Upper lobe of right lung (tissue), 1 donor: ENCODE measurements at regions not wholly inside any gene's neighbourhood (a gene's known extent, or its start where the extent isn't known, plus 50 kb on each side); places are given as distances from the start of the nearest gene placed in this dataset.

Experiments
- ATAC-seq: fragments of 200-7000 bp; cut with Tn5 transposase; one replicate; pipeline ENCODE4 v1.9.1; 2020; ENCODE audit warnings: mild to moderate bottlenecking, moderate library complexity
- DNase-seq: peaks from one replicate; pipeline ENCODE4 v3.0.0-alpha.2; 2020
- H3K27ac ChIP-seq: fragments of 200-600 bp; one replicate; pipeline ENCODE4 v1.8.0; 2022
- H3K27me3 ChIP-seq: fragments of 200-600 bp; one replicate; pipeline ENCODE4 v1.8.0; 2022; ENCODE audit warnings: mild to moderate bottlenecking
- H3K36me3 ChIP-seq: fragments of 200-600 bp; one replicate; pipeline ENCODE4 v1.8.0; 2022
- H3K4me1 ChIP-seq: fragments of 200-600 bp; one replicate; pipeline ENCODE4 v1.8.0; 2022
- H3K4me3 ChIP-seq: fragments of 200-600 bp; one replicate; pipeline ENCODE4 v1.8.0; 2022; ENCODE audit warnings: mild to moderate bottlenecking
- H3K9me3 ChIP-seq: fragments of 200-600 bp; one replicate; pipeline ENCODE4 v1.8.0; 2022
- CTCF ChIP-seq: fragments of 200-600 bp; IDR thresholded peaks from one replicate; pipeline ENCODE4 v1.8.0; 2022; ENCODE audit warnings: antibody characterized with exemption
- intact Hi-C: fragments of 100-400 bp; cut with DNase I; formaldehyde crosslinking; loops from one replicate; pipeline ENCODE4 v1.11.0; 2022
- donor health status: DM: no; HTN: yes; CAD: no; lungs with severe emphysema.

GRCh38 chr3:30502742-30503073, 103.7 kb upstream of the TGFBR2 start:
- no peak for TF ChIP-seq CTCF
- ATAC-seq (no peak), DNase-seq (no peak)
- Histone ChIP-seq H3K36me3 (no peaks in the 10 kb centered on the region), H3K4me1 (no peaks in the 10 kb centered on the region), H3K27ac (no peak overlapping the region), H3K27me3 (no peaks in the 10 kb centered on the region), H3K4me3 (no peak overlapping the region), H3K9me3 (no peaks in the 10 kb centered on the region)
- intact Hi-C loops, result no loop called here

GRCh38 chr3:30503446-30503845, 103.0 kb upstream of the TGFBR2 start:
- no peak for TF ChIP-seq CTCF
- no peaks in the 10 kb centered on the region for H3K9me3 ChIP-seq
- H3K27me3 ChIP-seq, result no peaks in the 10 kb centered on the region
- intact Hi-C loops, result no loop called here
- no peak overlapping the region for H3K27ac ChIP-seq
- DNase-seq (no peak), ATAC-seq (peak; percentile 31)
- no peak overlapping the region for H3K4me3 ChIP-seq
- H3K4me1 ChIP-seq, result no peaks in the 10 kb centered on the region
- no peaks in the 10 kb centered on the region for H3K36me3 ChIP-seq

- H3K27ac ChIP-seq, result no peak overlapping the region
- TF ChIP-seq CTCF, result no peak
- no peak for ATAC-seq
Observed at GRCh38 chr3:30504939-30505338, 101.5 kb upstream of the TGFBR2 start.

GRCh38 chr3:30505866-30506520, 100.4 kb upstream of the TGFBR2 start:
- no peak for TF ChIP-seq CTCF
- Histone ChIP-seq H3K4me1 (no peaks in the 10 kb centered on the region), H3K9me3 (no peaks in the 10 kb centered on the region), H3K4me3 (no peak overlapping the region), H3K36me3 (no peaks in the 10 kb centered on the region), H3K27me3 (no peaks in the 10 kb centered on the region), H3K27ac (no peak overlapping the region)
- no peak for ATAC-seq
- DNase-seq, result no peak
- intact Hi-C loops, result no loop called here

More at GRCh38 chr3:30504939-30505338, 101.5 kb upstream of the TGFBR2 start:
- no peaks in the 10 kb centered on the region for H3K27me3 ChIP-seq
- no peaks in the 10 kb centered on the region for H3K4me1 ChIP-seq
- H3K4me3 ChIP-seq, result no peak overlapping the region
- H3K36me3 ChIP-seq, result no peaks in the 10 kb centered on the region
- DNase-seq, result no peak
- intact Hi-C loops, result no loop called here
- no peaks in the 10 kb centered on the region for H3K9me3 ChIP-seq

GRCh38 chr3:30508339-30508738, 98.1 kb upstream of the TGFBR2 start:
- ATAC-seq (no peak), DNase-seq (no peak)
- H3K27ac ChIP-seq, result no peak overlapping the region
- no peak for TF ChIP-seq CTCF
- no peak overlapping the region for H3K4me3 ChIP-seq
- no peaks in the 10 kb centered on the region for H3K9me3 ChIP-seq
- H3K36me3 ChIP-seq, result no peaks in the 10 kb centered on the region
- H3K4me1 ChIP-seq, result peaks cover 9% of the 10 kb centered on the region
- H3K27me3 ChIP-seq, result no peaks in the 10 kb centered on the region
- intact Hi-C loops, result no loop called here

GRCh38 chr3:30510596-30510995, 95.8 kb upstream of the TGFBR2 start:
- Histone ChIP-seq H3K27me3 (no peaks in the 10 kb centered on the region), H3K36me3 (no peaks in the 10 kb centered on the region), H3K27ac (peak overlapping the region; percentile 28), H3K4me1 (peaks cover 9% of the 10 kb centered on the region), H3K4me3 (no peak overlapping the region), H3K9me3 (no peaks in the 10 kb centered on the region)
- intact Hi-C loops, result no loop called here
- DNase-seq (no peak), ATAC-seq (no peak)
- TF ChIP-seq CTCF, result no peak
